ENCODE measurements at regions not wholly inside any gene's neighbourhood (a gene's known extent, or its start where the extent isn't known, plus 50 kb on each side); places are given as distances from the start of the nearest gene placed in this dataset.

GRCh38 chr1:81305997-81306452 lies 494.7 kb upstream of the ADGRL2 start:
- no peaks in the 10 kb centered on the region for H3K9me3 ChIP-seq
- no peak for TF ChIP-seq EP300 (IDR thresholded peaks at IDR 0.05)
- peak in 1 of 4 experiments; percentile 37 for TF ChIP-seq CTCF (IDR thresholded peaks at IDR 0.05)
- TF ChIP-seq POLR2AphosphoS5 (IDR thresholded peaks at IDR 0.05) = no peak
- no peak for TF ChIP-seq POLR2A (IDR thresholded peaks at IDR 0.05)
- 2 to 3% methylated on average over 7 of the region's 7 CpGs for WGBS, 2 donors
- intact Hi-C loops (cut with DNase I) = no loop called here
- no peak overlapping the region for H3K27ac ChIP-seq
- peaks cover 0 to 21% (median 3%) of the 10 kb centered on the region in 4 donors for H3K4me1 ChIP-seq
- DNase-seq = no peak
- no peaks in the 10 kb centered on the region for H3K36me3 ChIP-seq
- H3K27me3 ChIP-seq = no peaks in the 10 kb centered on the region
- peak overlapping the region; percentile 26 to 51 (median 43) for H3K4me3 ChIP-seq

DNA sequence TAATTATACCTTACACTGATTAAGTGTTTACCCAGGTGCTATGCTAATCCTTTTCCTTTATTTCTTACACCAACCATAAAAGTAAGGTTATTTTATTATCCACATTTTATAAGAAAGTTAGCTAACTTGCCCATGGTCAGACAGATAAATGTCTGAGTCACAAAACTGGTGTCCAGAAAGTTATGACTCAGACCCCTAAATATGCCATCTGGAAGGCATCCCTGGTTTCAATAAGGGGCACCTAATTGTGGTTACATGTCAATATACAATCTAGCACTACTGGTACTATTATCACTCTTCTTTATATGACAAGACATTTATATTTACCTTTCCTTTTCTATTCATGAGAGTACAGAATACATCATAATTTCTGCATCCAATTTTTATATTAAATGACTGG lies 496.5 kb upstream of the ADGRL2 start:
- intact Hi-C loops (cut with DNase I) = no loop called here
- TF ChIP-seq CTCF (IDR thresholded peaks at IDR 0.05) (no peak), POLR2A (IDR thresholded peaks at IDR 0.05) (no peak), POLR2AphosphoS5 (IDR thresholded peaks at IDR 0.05) (no peak)
- no peak for DNase-seq

DNA sequence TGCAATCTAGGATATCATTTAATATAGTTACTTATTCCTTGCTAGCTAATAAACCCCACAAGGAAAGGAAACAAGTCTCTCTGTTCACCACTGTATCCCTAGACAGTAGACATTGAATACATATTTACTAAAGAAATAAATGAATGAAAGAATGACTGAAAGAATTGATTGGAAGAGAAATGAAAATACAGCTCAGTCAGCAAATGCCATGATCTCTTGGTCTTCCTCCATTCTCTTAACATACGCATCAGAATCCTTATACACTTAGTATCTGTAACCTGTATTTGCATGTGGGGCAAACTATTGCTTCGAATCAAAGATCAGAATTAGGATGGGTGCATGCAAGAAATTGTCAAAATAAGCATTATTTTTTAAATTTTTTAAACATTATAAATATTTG lies 500.8 kb upstream of the ADGRL2 start:
- 91 to 93% methylated on average over 2 of the region's 2 CpGs for WGBS, 2 donors

More for the DNA sequence above, 496.5 kb upstream of the ADGRL2 start:
- peaks cover 0 to 21% (median 3%) of the 10 kb centered on the region in 4 donors for H3K4me1 ChIP-seq
- H3K4me3 ChIP-seq = no peak overlapping the region
- H3K9me3 ChIP-seq = no peaks in the 10 kb centered on the region
- no peaks in the 10 kb centered on the region for H3K36me3 ChIP-seq
- H3K27ac ChIP-seq = no peak overlapping the region
- no peaks in the 10 kb centered on the region for H3K27me3 ChIP-seq

GRCh38 chr1:81298266-81298665 lies 502.5 kb upstream of the ADGRL2 start:
- Histone ChIP-seq H3K27ac (no peak overlapping the region), H3K4me1 (no peaks in the 10 kb centered on the region), H3K27me3 (no peaks in the 10 kb centered on the region), H3K36me3 (no peaks in the 10 kb centered on the region), H3K9me3 (no peaks in the 10 kb centered on the region), H3K4me3 (no peak overlapping the region)
- WGBS, 2 donors = 89% methylated on average over 3 of the region's 3 CpGs
- DNase-seq = no peak
- intact Hi-C loops (cut with DNase I) = no loop called here
- TF ChIP-seq POLR2AphosphoS5 (IDR thresholded peaks at IDR 0.05) (no peak), EP300 (IDR thresholded peaks at IDR 0.05) (no peak), POLR2A (IDR thresholded peaks at IDR 0.05) (no peak), CTCF (IDR thresholded peaks at IDR 0.05) (no peak)

More for the DNA sequence above, 500.8 kb upstream of the ADGRL2 start:
- Histone ChIP-seq H3K4me3 (no peak overlapping the region), H3K27ac (no peak overlapping the region), H3K27me3 (no peaks in the 10 kb centered on the region), H3K4me1 (no peaks in the 10 kb centered on the region), H3K36me3 (no peaks in the 10 kb centered on the region), H3K9me3 (no peaks in the 10 kb centered on the region)
- TF ChIP-seq EP300 (IDR thresholded peaks at IDR 0.05) (no peak), CTCF (IDR thresholded peaks at IDR 0.05) (no peak), POLR2AphosphoS5 (IDR thresholded peaks at IDR 0.05) (no peak), POLR2A (IDR thresholded peaks at IDR 0.05) (no peak)
- no peak for DNase-seq
- intact Hi-C loops (cut with DNase I) = no loop called here

GRCh38 chr1:81296601-81297000 lies 504.1 kb upstream of the ADGRL2 start:
- Histone ChIP-seq H3K9me3 (no peaks in the 10 kb centered on the region), H3K36me3 (no peaks in the 10 kb centered on the region), H3K4me1 (no peaks in the 10 kb centered on the region), H3K4me3 (no peak overlapping the region), H3K27ac (no peak overlapping the region), H3K27me3 (no peaks in the 10 kb centered on the region)
- no peak for DNase-seq
- intact Hi-C loops (cut with DNase I) = no loop called here
- TF ChIP-seq EP300 (IDR thresholded peaks at IDR 0.05) (no peak), CTCF (IDR thresholded peaks at IDR 0.05) (no peak), POLR2A (IDR thresholded peaks at IDR 0.05) (no peak), POLR2AphosphoS5 (IDR thresholded peaks at IDR 0.05) (no peak)
- 6 to 52% methylated on average over 1 of the region's 1 CpG for WGBS, 2 donors

Data from sigmoid colon (tissue), 6 donors.